UCSD-AML1 (cell line): ENCODE measurements at regions not wholly inside any gene's neighbourhood (a gene's known extent, or its start where the extent isn't known, plus 50 kb on each side); places are given as distances from the start of the nearest gene placed in this dataset.

ENCODE experiments used
- DNase-seq: peaks from one replicate; lab custom pipeline; 2025; ENCODE audit not compliant: unreplicated experiment; lab: John Stamatoyannopoulos, UW

DNA sequence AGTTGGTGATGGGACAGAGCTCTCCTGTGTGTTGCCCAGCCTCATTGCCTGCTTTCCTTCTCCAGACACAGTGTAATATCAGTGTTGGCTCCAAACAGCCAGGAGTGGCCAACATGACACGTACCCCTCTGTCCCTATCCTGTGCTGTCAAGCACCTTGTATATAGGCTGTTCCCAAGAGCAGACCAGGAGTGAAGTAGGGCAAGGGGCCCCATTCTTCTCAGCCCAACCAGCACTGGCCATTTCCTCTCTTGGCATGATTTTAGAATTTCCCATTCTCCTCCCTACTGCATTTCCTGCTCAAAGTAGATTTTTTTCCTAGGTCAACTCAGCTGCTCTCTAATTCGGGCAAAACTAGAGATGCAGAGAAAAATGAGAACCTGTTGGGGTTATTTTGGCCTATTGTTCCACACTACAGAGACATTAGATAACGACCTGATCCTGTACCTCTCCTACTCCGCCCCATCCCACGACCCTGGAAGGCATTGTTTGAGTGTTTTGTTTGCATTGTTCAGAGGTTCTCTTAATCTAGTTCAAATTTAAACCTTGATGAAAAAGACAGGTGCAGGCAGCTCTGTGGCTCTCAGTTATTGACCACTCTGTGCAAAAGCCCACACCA lies 95.6 kb downstream of the RASSF10 start:
- DNase-seq, result no peak

DNA sequence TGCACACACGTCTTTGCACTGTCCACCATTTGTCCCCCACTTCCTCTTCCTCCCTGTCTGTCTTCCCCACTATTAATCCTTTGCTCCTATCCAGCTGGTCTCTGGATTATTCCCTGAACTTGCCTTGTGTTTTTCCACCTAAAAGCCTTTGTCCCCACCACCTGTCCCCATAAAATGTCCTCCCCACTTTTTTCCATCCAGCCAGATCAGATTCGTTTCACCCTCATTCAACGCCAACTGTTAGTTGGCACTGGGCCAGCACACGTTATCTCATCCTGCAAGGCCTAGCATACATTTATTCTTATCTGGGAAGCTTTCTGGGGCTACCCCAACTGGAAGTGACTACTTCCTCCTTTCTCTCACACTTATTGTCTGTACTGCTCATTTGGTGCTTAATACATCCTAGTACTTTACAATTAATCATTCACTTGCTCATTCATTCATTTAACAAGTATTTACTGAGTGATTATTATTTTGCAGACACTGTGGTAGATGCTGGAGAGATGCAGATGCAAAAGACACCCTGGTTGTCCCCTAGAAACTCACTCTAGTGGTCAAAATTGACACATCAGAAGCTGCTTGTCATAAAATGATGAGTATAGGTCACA lies 96.2 kb downstream of the RASSF10 start:
- peak; percentile 74 for DNase-seq

DNA sequence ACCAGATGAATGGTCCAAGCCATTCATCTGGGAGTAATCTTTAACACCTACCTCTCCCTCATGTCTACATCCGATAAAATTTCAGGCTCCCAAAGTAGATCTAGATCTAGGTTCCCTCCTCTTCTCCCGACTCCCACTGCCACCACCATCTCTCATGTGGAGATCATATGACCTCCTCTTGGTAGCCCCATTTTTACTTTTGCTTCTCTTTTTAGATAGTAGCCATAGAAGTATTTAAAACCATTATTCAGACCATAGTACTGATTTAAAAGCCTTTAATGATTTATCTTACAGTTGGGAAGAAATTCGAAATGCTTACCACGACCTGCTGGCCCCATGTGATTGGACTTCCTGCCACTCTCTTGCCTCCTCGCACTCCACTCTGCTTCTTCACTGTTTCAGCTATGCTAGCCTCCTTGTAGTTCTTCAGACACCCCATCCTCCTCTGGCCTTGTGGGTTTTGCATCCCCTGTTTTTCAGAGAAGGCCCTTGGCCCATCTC lies 98.5 kb downstream of the RASSF10 start:
- DNase-seq, result no peak

DNA sequence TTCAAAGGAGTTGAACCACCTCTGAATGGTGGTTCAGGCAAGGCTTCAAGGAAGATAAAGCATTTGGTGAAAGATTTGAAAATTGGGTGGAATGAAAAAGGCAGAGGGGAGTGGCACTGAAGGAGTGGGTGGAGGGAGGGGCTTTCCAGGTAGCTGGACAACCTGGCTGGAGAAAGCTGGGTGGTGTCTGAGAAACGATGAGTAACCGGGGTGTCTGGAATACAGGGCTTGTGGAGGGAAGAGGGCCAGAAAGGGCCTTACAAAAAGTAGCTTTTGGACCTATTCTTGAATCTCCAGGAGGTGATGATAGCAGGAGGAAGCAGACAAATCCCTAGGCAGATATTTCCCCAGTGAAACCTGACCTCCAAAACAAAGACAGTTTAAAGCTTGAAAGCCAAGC lies 99.3 kb downstream of the RASSF10 start:
- DNase-seq, result no peak

DNA sequence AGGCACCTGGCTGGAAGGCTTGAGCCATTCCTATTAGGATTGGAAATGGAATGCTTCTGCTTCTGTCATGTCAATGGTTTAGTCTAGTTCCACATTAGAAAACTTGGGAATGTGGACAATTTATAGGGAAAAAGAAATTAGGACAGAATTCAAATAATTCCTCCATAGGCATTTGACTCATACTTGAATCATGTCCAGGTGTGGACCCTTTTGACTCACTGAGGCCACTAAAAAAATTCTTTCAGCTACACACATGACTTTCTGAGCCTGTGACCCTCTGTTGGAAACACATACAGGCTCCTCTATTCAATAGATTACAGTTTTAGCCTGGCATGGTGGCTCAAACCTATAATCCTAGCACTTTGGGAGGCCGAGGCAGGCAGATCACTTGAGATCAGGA lies 100.5 kb downstream of the RASSF10 start:
- no peak for DNase-seq

DNA sequence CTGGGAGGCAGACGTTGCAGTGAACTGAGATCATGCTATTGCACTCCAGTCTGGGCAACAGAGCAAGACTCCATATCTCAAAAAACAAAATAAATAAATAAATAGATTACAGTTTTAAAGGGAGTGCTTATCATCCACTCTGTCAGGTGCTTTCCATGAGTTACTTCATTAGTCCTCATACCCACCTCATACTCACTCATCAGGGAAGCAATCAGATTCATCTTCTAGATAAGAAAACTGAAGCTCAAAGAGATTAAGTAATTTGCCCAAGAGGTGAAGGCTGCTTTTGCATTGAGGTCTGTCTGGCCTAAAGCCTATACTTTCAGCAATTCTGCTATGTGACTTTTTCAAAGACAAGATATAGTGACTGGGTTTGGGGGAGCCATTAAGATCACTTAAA lies 101.0 kb downstream of the RASSF10 start:
- no peak for DNase-seq

DNA sequence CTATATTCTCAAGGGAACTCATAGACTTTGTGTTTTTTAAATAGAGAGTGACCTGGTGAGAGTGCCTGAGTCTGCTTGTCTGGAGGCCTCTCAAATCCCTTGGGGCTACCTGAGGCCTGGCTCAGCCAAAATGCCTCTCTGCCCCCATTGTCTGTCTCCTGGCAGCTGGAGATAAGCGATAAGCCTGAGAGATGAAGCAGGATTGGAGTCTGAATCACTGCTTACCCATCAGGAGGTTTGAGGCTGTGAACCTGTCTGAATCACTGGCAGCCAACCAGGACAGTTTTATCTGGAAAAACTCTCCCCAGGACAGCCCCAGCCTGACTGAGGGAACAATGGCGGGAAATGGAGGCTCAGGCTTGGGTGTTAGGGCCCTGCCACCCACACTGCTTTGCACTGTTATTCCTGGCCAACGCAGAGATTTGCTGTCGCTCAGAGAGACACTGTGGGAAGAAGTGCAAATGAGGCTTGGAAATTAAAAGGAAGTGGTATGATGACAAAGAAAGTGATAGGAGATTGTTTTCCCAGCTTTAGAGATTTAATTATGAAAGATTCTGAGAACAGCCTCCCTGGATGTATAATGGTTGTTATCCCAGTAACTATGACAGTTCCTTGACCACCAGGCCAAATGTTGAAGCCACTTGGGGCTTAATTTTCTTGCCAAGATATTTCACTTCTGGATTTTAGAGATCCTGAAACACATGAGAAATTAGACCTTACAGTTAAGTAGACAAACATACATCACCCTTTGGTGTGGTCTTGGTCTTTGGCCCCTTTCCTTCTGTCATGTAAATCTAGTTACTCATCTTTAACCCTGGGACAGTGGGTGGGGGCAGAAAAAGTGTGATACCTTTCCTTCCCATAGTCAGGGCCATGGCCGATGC lies 102.1 kb downstream of the RASSF10 start:
- DNase-seq, result no peak

DNA sequence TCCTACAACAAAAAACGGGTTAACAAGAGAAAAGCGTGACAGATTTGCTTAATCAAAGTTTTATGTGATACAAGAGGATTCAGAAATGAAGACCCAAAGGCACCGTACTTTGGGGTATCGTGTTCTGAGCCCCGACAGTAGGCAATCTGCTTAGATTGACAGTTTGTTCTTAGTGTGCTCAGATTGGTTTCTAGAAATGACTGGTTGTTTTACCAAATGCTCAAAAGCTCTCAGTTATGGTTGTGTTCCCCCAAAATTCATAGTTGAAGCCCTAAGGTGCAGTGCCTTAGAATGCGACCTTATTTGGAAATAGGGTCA lies 102.7 kb downstream of the RASSF10 start:
- DNase-seq, result no peak

DNA sequence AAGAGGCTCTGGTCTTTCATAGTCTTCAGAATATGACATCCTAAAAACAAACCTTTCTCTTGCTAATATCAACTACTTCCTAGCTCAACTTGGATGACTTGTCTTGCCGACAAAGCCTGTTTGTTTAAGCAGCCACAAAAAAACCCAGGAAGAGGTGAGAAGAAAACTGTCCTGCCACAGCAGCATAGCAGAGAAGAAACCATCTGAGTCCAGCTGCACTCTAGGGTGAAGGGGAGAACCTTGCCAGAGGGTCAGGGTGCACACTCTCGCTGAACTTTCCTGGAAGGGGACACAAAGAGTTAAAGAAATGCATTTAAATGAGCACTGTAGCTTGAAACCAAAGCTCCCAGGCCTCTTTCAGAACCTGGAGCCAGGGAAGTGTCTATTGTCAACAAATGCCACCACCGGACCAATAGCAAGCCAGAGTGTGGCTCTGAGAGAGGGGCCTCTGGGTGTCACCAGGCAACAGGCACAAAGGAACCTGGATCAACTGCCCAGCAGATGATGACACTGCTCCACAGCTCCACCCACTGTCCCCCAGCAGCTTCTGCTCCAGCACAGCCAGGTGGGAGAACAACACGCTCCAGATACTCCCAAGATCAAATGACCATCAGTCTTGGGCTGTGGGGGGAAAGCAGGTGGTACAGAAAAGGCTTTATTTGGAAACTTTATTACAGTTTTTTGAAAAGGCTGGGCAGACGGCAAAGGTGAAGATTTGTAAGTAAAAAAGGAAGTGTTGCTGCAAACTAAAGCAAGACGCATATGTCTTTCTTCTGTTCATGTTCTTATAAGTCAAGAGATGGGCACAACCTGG lies 105.7 kb downstream of the RASSF10 start:
- peak; percentile 38 for DNase-seq

DNA sequence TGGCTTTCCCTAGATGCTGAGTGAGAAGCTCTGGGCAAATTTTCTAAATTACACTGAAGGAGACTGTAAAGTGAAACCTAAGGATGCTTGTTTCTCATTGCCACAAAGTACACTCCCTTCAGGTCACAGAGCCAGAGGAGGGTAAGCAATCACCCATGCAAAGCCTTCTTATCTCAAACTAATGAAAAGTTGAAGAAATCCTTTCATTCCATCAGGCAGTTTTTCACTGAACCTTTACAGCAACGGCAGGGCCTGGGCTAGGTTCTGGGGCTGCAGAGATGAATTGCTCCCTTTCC lies 106.2 kb downstream of the RASSF10 start:
- no peak for DNase-seq

DNA sequence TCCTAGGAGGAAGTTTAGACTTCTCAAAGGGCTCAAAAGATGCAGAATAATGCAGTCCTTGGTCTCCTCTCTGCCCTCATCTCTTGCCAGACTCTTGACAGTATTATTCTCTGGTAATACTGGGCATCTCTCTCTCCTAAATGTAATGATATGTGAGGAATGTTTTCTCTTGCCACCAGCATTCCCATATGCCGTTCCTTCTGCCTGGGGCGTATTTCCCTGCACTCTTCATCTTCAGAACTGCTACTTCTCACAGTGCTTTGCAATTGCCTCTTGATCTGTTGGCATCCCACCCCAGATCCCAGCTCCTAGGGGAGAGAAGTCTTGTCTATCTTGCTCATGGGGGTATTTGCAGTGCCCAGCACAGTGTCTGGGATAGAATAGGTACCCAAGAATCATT lies 107.4 kb downstream of the RASSF10 start:
- DNase-seq, result no peak

DNA sequence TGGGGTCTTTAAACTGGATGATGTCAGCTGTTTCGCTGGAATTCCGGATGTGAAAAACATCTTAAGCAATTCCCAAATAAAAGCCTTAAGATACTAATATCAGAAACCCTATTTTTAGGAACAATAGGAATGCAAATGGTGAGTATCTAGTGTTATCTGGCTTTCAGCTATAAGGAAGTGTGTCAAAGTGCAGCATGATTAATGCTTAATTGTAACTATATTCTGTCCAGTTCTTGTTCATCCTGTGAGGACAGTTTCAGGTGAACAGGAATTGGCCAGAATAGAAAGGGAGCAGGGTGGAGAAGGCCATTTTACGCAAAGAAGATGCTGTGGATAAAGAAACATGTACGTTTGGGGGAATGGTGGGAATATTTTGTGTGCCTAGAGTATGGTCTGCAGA lies 108.2 kb downstream of the RASSF10 start:
- no peak for DNase-seq

DNA sequence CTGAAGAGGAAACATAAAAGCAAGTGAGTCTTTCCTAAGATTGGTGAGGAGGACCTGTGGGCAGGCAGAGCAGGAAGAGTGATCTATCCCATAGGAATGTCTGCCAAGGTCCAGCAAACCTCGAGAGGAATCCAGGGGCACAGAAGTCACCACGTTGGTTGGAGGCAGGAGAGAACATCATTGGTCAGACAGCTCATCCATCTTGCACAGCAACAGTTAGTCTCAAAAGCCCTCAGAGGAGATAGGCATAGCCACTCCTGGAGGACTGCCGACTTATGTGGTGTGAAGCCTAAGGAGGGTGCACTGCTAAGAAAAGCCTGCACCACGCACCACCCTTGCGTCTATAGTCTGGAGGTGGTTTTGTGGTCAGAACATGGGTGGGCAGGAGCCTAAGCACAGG lies 109.1 kb downstream of the RASSF10 start:
- DNase-seq, result no peak

DNA sequence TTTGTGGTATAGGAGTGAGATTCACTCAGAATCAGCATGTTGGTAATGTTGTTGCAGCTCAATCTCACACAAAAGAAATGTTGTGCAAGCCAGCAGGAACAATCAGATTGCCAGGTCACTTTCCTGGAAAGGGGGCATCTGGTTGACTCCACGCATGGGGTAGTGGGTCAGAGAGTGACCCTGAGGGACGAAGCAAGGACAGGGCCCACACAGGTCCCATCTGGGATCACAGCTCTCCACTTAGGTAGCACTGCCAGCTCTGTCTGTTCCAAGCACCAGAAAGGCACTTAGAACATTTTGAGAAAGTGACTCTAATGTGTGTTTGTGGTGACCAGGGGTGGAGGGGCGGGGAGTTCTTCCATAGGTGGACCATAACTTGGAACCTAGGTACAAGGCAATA lies 109.5 kb downstream of the RASSF10 start:
- DNase-seq, result no peak

DNA sequence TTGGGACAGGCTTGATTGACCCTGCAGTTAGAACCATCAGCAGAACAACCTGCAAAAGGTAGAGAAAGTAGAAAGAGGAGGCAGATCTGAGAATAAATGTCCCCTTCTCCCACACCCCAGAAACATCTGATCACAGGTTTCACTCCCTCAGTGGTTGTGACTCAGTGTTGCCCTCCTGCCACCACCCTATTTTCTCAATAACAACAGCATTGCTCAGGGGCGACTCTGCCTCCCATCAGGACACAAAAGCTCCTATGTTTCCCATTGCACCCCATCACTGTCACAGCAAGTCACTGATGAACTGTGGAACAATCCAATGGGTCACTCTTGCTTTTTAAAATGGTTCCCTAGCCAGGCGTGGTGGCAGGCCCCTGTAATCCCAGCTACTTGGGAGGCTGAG lies 110.2 kb downstream of the RASSF10 start:
- no peak for DNase-seq

DNA sequence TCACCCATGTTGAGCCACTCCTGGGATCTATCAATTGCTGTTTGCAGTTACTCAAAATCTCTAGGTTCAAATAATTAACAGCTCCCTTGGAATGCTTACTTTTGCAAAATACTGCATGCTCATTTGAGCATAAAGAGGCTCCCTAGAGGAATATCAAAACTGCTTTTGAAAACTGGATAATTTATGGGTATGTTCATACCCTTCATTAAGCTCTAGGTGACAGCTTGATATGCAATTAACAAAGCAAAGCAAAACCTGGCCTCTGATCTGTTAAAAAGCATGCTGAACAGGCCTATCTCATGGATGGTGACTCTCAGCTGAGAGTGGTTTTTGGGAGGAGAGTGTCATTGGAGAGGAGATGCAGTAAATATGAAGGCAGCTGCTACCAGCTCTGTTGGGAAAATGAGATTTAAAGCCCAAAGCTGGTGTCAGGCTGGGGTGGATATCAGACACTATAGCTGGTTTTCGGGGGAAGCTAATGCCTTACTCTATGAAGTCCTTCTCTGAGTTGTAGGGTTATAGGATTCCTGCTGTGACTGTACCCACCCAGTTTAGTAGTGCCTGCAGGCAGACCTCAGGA lies 110.9 kb downstream of the RASSF10 start:
- DNase-seq, result no peak

DNA sequence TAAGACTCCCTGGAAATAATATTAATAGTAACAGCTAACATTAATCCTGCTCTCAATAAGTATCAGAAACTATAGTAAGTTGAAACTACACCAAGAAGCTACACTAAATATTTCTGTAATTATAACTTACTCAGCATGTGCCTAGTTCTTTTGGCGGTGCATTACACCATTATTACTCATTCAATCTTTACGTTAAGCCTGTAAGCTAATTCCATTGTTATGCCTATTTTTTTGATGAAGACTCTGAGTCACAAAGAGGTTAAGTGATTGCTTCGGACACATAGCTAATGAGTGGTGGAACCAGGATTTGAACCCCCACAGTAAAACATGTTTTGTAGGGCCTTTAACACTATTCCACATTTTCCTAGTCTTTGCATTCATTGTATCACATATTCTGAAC lies 111.6 kb downstream of the RASSF10 start:
- DNase-seq, result no peak

DNA sequence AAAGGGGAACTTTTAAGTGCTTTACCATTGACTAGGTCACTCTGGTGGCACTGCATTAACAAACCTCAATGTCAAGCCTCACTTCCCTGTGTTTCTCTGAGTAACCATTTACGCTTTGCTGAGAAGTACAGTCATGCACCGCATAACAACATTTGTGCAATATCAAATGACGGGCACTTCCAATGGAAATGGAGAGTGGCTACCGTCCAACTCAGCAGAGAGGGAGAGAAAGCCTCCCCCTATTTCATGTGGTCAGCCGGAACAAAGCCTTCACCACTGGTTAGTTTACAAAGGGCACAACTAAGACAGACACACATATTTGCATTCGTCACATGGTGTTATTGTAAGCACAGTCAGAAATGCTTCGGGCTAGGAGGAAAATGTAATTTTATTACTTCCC lies 117.3 kb downstream of the RASSF10 start:
- no peak for DNase-seq

DNA sequence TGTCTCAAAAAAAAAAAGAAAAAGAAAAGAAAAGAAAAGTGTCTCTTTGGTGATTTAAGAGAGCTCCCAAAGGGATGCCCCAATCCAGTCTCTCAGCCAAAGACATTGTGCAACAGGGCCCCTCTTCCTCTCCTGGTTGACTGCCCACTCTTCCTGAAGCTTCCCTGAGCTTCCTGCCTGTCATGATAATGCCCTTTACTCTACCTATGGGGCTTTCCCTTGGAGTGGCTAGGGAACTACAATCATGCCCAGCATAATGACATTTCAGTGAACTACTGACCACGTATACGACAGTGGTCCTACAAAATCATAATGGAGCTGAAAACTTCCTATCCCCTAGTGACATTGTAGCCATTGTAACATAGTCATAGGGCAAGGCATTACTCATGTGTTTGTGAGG lies 118.0 kb downstream of the RASSF10 start:
- no peak for DNase-seq

DNA sequence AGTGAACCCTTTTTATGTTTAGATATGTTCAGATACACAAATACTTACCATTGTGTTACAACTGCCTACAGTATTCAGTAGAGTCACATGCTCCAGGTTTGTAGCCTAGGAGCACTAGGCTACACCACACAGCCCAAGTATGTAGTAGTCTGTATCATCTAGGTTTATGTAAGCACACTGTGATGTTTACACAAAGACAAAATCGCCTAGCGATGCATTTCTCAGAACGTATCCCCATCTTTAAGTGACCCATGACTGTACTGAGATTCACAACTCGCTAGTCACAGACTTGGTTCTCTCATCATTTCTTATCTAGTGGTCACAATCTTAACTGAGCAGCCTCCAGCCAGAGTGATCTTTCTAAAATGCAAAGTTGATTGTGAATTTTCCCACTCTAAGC lies 119.2 kb downstream of the RASSF10 start:
- no peak for DNase-seq

DNA sequence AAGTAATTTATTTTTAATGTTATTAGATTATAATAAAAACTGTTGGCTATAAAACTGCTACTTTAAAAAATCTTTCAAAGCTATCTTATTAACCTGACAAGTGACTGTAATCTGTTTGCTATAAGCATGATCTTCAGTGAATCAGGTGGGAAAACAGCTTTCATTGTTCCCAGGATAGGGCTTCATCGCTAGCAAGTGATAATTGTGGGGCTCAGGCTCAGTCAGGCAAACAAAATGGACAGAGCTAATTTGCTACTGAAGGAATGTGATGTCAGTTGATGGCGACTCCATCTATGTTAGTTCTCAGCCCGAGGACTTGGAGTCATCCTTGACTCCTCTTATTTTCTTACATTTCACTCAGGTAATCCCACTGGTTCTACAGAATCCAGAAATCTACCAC lies 125.0 kb downstream of the RASSF10 start:
- DNase-seq, result no peak
